ENCODE measurements at regions not wholly inside any gene's neighbourhood (a gene's known extent, or its start where the extent isn't known, plus 50 kb on each side); places are given as distances from the start of the nearest gene placed in this dataset.

DNA sequence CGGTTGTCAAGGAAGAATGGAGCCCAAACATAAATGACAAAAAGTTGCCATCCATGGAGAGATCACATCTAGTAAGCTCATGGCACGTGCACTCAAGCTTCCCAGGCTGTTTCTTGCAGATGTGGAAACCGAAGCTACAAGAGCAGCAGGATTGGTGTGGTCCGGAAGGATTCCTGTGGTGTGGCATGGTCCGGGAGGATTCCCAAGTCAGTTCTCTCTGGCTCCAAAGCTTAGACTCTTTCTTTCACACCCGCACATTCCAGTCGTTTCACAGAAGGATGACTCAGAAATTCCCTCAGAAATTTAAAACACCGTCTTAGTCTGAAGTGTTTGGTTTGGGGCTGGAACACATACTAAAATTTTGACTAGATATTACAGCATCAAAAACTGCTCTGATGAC lies 78.0 kb upstream of the DRD2 start:
- ChIA-PET POLR2A (no interaction called here), CTCF (ENCODE audit: low intra/inter-chr PET ratio, low total read pairs) (no interaction called here)
- H3K4me1 ChIP-seq (ENCODE audit: insufficient read depth, low read length) = no peaks in the 10 kb centered on the region
- no peaks in the 10 kb centered on the region for H3K9me3 ChIP-seq (ENCODE audit: low read length)
- no peak overlapping the region for H3K4me3 ChIP-seq (replicated peaks in 1 of 3; ENCODE audit: insufficient read depth in 1 of 3, low read depth in 2 of 3, low read length in 3 of 3)
- no peak overlapping the region for H3K9ac ChIP-seq (ENCODE audit: insufficient read depth, low read depth, low read length)
- no peak overlapping the region for H3K4me2 ChIP-seq (ENCODE audit: low read depth, low read length)
- H4K20me1 ChIP-seq (ENCODE audit: insufficient read depth, low read length) = no peaks in the 10 kb centered on the region
- no peak for ATAC-seq
- H3K79me2 ChIP-seq (ENCODE audit: insufficient read depth, low read length) = no peaks in the 10 kb centered on the region
- TF ChIP-seq NFRKB (IDR thresholded peaks at IDR 0.05) = no peak
- no peak for TF ChIP-seq DNMT1 (CRISPR knock-in tag; IDR thresholded peaks at IDR 0.05)
- no peak for TF ChIP-seq ZNF317 (CRISPR knock-in tag; IDR thresholded peaks at IDR 0.05)
- H2AFZ ChIP-seq (ENCODE audit: low read length) = no peak overlapping the region
- H3K27me3 ChIP-seq (ENCODE audit: control insufficient read depth in 1 of 2, insufficient read depth in 2 of 2, low read length in 2 of 2) = peaks cover 0 to 7% of the 10 kb centered on the region in 2 experiments; a peak in 1 of 5 replicates
- no peak for FAIRE-seq
- in situ Hi-C loops (cut with HindIII; ENCODE audit: extremely low pct_ligation_motif_present, low pct_unique_long_range_greater_than_20kb) = no loop called here
- BruUV-seq (replicated peaks) = no TSS peak
- intact Hi-C loops (cut with micrococcal nuclease; ENCODE audit: unreplicated experiment) = no loop called here
- no peak for DNase-seq (ENCODE audit: low spot score)
- no peaks in the 10 kb centered on the region for H3K36me3 ChIP-seq (replicated peaks in 1 of 2; ENCODE audit: control insufficient read depth in 1 of 2, insufficient read depth in 2 of 2, low read length in 2 of 2)
- 14% methylated on average over 8 of the region's 8 CpGs for WGBS (ENCODE audit: low lambda C conversion rate)
- no peak overlapping the region for H3K27ac ChIP-seq (ENCODE audit: extremely low read length, insufficient read depth, low read length)

DNA sequence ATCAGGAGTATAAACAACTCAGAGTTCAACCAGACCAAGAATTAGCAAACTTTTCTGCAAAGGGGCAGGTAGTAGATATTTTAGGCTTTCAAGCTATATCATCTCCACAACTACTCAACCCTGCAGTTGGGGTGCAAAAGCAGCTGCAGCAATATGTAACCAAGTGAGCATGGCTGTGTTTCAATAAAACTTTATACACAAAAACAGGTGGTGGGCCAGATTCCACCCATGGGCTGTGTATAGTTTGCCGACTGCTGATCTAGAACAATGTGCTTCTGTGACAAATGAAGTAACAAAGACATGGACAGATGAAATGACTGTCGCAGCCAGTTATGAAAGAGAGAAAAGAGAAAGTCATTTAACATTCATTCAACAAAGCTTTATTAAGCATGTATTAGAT lies 77.1 kb upstream of the DRD2 start:
- Histone ChIP-seq H3K9ac (ENCODE audit: insufficient read depth, low read depth, low read length) (no peak overlapping the region), H3K27me3 (ENCODE audit: control insufficient read depth in 1 of 2, insufficient read depth in 2 of 2, low read length in 2 of 2) (peaks cover 0 to 6% of the 10 kb centered on the region in 2 experiments; a peak in 1 of 5 replicates), H3K9me3 (ENCODE audit: low read length) (no peaks in the 10 kb centered on the region), H3K36me3 (replicated peaks in 1 of 2; ENCODE audit: control insufficient read depth in 1 of 2, insufficient read depth in 2 of 2, low read length in 2 of 2) (no peaks in the 10 kb centered on the region), H4K20me1 (ENCODE audit: insufficient read depth, low read length) (no peaks in the 10 kb centered on the region), H3K79me2 (ENCODE audit: insufficient read depth, low read length) (no peaks in the 10 kb centered on the region), H3K4me2 (ENCODE audit: low read depth, low read length) (no peak overlapping the region), H3K4me3 (replicated peaks in 1 of 3; ENCODE audit: insufficient read depth in 1 of 3, low read depth in 2 of 3, low read length in 3 of 3) (no peak overlapping the region), H3K4me1 (ENCODE audit: insufficient read depth, low read length) (no peaks in the 10 kb centered on the region), H3K27ac (ENCODE audit: extremely low read length, insufficient read depth, low read length) (no peak overlapping the region), H2AFZ (ENCODE audit: low read length) (no peak overlapping the region)
- FAIRE-seq (no peak), ATAC-seq (no peak), DNase-seq (ENCODE audit: low spot score) (no peak)
- intact Hi-C loops (cut with micrococcal nuclease; ENCODE audit: unreplicated experiment) = no loop called here
- ChIA-PET CTCF (ENCODE audit: low intra/inter-chr PET ratio, low total read pairs) (no interaction called here), POLR2A (no interaction called here)
- WGBS (ENCODE audit: low lambda C conversion rate) = 65% methylated on average over 2 of the region's 2 CpGs
- in situ Hi-C loops (cut with HindIII; ENCODE audit: extremely low pct_ligation_motif_present, low pct_unique_long_range_greater_than_20kb) = no loop called here
- no peak for TF ChIP-seq CEBPG (CRISPR knock-in tag; IDR thresholded peaks at IDR 0.05)
- TF ChIP-seq, protein P1, sequence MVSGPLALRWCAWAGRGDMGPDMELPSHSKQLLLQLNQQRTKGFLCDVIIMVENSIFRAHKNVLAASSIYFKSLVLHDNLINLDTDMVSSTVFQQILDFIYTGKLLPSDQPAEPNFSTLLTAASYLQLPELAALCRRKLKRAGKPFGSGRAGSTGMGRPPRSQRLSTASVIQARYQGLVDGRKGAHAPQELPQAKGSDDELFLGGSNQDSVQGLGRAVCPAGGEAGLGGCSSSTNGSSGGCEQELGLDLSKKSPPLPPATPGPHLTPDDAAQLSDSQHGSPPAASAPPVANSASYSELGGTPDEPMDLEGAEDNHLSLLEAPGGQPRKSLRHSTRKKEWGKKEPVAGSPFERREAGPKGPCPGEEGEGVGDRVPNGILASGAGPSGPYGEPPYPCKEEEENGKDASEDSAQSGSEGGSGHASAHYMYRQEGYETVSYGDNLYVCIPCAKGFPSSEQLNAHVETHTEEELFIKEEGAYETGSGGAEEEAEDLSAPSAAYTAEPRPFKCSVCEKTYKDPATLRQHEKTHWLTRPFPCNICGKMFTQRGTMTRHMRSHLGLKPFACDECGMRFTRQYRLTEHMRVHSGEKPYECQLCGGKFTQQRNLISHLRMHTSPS (CRISPR knock-in tag; IDR thresholded peaks at IDR 0.05; ENCODE audit: low read depth) = no peak
- no peak for TF ChIP-seq MXI1 (IDR thresholded peaks at IDR 0.05; ENCODE audit: borderline replicate concordance, low read depth, low read length)
- TF ChIP-seq, protein P2, sequence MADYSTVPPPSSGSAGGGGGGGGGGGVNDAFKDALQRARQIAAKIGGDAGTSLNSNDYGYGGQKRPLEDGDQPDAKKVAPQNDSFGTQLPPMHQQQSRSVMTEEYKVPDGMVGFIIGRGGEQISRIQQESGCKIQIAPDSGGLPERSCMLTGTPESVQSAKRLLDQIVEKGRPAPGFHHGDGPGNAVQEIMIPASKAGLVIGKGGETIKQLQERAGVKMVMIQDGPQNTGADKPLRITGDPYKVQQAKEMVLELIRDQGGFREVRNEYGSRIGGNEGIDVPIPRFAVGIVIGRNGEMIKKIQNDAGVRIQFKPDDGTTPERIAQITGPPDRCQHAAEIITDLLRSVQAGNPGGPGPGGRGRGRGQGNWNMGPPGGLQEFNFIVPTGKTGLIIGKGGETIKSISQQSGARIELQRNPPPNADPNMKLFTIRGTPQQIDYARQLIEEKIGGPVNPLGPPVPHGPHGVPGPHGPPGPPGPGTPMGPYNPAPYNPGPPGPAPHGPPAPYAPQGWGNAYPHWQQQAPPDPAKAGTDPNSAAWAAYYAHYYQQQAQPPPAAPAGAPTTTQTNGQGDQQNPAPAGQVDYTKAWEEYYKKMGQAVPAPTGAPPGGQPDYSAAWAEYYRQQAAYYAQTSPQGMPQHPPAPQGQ (CRISPR knock-in tag; IDR thresholded peaks at IDR 0.05; ENCODE audit: borderline replicate concordance) = no peak
- TF ChIP-seq, protein P3, sequence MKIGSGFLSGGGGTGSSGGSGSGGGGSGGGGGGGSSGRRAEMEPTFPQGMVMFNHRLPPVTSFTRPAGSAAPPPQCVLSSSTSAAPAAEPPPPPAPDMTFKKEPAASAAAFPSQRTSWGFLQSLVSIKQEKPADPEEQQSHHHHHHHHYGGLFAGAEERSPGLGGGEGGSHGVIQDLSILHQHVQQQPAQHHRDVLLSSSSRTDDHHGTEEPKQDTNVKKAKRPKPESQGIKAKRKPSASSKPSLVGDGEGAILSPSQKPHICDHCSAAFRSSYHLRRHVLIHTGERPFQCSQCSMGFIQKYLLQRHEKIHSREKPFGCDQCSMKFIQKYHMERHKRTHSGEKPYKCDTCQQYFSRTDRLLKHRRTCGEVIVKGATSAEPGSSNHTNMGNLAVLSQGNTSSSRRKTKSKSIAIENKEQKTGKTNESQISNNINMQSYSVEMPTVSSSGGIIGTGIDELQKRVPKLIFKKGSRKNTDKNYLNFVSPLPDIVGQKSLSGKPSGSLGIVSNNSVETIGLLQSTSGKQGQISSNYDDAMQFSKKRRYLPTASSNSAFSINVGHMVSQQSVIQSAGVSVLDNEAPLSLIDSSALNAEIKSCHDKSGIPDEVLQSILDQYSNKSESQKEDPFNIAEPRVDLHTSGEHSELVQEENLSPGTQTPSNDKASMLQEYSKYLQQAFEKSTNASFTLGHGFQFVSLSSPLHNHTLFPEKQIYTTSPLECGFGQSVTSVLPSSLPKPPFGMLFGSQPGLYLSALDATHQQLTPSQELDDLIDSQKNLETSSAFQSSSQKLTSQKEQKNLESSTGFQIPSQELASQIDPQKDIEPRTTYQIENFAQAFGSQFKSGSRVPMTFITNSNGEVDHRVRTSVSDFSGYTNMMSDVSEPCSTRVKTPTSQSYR (CRISPR knock-in tag; IDR thresholded peaks at IDR 0.05; ENCODE audit: borderline replicate concordance) = no peak
- no peak for TF ChIP-seq ZNF556 (CRISPR knock-in tag; IDR thresholded peaks at IDR 0.05; ENCODE audit: borderline replicate concordance)
- no peak for TF ChIP-seq YEATS4 (CRISPR knock-in tag; IDR thresholded peaks at IDR 0.05; ENCODE audit: borderline replicate concordance)
- TF ChIP-seq ZNF607 (CRISPR knock-in tag; IDR thresholded peaks at IDR 0.05; ENCODE audit: borderline replicate concordance) = no peak
- TF ChIP-seq ZNF564 (CRISPR knock-in tag; IDR thresholded peaks at IDR 0.05) = no peak
- no peak for TF ChIP-seq GTF2F1 (IDR thresholded peaks at IDR 0.05; ENCODE audit: low read length)
- no TSS peak for BruUV-seq (replicated peaks)

Data from HepG2 (cell line).